ENCODE measurements at regions not wholly inside any gene's neighbourhood (a gene's known extent, or its start where the extent isn't known, plus 50 kb on each side); places are given as distances from the start of the nearest gene placed in this dataset.

- no peak for DNase-seq
Measured at GRCh38 chr1:216916890-216917438, 193.7 kb upstream of the ESRRG start.

DNA sequence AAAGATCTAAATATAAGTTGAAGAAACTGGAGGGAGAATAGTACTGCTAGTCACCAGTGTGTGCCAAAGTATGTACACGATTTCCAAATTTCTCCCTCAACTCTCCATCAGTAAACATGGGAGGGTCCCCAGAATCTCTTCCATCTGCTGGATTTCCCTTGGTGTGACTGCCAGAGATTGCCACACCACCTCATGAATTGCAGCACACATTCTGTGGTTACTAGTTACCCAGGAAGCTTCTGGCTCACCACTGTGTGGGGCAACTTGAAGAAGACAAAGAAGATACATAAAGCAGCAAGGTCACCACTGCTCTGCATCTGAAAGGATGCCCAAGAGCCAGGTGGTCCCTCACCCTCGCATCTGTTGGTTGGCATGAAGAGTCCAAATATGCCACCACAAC is 191.7 kb upstream of the ESRRG start:
- DNase-seq, result no peak

GRCh38 chr1:216913976-216914375 is 190.7 kb upstream of the ESRRG start:
- DNase-seq, result no peak

DNA sequence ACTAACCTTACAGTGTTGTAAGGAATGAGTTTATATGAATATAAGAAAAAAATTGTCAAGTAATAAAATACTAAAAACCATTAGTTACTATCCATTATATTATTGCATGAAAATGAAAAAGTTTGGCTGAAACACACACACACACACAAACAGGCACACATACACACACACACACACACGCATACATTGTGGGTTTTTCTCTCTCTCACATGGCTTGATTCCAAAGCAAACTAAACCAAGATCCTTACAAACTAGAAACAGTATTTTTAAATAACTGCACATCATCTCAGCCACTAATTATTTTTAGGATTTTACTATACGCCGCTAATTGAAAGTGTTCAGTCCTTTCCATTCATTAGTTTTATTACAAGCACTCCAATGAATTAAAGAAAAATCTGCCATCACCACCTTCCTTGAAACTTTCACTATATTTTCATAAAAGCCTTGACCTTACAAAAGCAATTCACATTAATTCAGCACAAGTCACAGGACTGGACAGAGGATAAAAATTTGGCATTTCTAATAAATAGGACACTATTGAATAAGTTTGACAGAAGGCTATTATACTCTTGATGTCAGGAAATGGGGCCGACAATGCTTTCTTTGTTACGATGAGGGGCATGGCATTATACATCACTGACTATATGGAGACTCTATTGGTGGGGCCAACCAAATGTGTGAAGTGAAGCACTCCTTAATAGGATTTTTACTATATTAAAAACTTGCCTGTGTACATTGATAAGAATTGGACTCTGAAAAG is 187.0 kb upstream of the ESRRG start:
- DNase-seq, result no peak

DNA sequence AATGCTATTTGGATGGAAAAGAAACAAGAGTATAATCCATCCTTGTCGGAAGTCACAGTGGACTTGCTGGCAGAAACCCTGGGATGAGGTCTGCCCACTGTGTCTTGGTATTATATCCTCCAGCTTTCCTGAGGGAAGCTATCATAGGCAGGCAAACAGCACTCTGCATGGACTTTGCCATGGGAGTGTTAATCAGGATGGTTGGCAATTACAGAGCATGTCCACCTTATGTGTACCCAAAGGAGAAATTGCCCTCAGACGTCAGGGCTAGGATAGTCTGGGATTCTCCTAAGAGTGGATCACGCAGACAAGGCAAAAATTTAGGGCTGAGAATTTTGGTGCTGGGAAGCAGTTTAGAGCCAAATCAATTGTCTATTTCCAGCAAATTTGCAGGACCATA is 184.9 kb upstream of the ESRRG start:
- no peak for DNase-seq

DNA sequence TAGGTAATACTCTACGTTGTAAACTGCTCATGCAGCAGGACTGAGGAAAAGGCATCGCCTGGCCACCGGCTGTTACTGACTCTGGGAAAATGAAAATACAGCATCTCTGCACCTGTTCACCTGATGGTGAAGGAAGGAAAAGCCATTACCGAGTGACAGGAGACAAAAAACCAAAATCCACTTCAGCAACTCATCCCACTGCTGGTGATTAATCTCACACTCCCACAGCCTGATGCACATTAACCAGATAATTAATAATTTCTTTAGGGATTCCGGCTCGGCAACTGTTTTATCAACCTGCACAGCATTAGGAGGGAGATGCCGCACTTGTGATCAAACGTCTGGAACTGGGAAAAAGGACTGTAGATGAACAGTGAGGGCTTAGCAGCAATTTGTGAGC is 183.9 kb upstream of the ESRRG start:
- no peak for DNase-seq

DNA sequence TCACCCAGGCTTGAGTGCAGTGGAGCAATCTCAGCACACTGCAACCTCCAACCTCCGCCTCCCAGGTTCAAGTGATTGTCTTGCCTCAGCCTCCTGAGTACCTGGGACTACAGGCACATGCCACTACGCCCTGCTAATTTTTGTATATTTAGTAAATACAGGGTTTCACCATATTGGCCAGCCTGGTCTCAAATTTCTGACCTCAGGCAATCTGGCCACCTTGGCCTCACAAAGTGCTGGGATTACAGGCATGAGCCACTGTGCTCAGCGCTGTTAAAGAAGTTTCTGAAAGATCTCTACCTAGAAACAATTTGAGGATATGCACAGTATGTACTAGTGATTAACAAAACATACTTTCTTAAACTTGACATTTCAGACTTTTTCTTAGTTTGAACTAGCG is 182.6 kb upstream of the ESRRG start:
- DNase-seq, result no peak

DNA sequence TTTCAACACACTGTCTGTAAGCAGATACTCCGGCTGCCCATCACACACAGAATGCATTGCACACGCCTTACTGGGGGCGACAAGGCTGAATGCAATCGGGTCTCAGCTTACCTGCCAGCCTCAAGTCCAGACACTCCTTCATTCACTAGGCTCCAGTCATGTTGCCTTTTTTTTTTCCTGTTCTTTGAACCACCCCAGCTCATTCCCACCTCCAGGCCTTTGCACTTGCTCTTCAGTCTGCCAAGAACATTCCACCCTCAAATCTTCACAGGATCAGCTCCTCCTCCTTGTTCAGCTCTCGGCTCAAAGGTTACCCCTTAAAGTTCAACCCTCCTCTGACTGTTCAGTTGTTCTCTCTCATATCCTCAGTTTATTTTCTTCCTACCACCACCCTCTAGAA is 181.9 kb upstream of the ESRRG start:
- no peak for DNase-seq

GRCh38 chr1:216904471-216904870 is 181.2 kb upstream of the ESRRG start:
- DNase-seq, result no peak

DNA sequence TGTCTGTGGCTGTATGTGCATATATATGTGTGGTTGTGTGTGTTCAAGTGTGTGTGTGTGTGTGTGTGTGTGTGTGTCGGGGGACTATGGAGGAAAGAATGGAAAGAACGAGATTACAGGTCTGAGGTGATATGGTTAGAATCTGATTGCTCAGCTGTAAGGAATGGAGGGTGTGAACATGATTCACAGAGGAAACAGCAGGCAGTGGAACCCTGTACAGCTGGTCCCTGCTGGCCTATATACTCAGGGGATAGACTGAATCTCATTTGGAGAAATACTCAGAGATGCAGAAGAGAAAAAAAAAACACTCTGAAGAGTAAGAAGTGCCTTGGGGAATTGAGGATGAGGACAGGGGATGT is 180.1 kb upstream of the ESRRG start:
- DNase-seq, result no peak

- no peak for DNase-seq
Measured at GRCh38 chr1:216902669-216903381, 179.6 kb upstream of the ESRRG start.

DNA sequence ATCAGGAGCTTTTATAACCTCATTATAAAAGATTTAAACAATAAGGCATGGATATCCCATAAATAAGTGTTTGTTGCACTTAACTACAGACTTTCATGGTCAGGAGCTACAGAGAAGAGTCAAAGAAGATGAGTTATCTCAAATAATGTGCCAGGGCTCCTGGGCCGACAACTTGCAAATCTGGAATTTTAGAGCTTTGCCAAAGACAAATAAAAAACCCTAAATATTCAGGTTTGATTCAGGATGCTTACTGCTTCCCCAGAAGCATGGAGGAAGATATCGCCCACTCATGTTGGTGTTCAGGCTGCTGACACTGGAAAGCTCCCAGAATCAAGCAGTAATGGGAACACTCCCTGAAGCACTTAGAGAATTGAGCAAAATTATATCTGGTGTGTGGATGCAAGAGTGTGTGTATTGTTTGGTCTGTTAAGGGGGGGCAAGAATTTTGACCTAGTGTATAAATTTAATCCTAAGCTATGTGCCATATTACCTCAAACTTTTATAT is 176.9 kb upstream of the ESRRG start:
- no peak for DNase-seq

GRCh38 chr1:216898801-216899200 is 175.6 kb upstream of the ESRRG start:
- DNase-seq, result no peak

- DNase-seq, result no peak
Measured at GRCh38 chr1:216896146-216896545, 172.9 kb upstream of the ESRRG start.

GRCh38 chr1:216894494-216894893 is 171.3 kb upstream of the ESRRG start:
- no peak for DNase-seq

DNA sequence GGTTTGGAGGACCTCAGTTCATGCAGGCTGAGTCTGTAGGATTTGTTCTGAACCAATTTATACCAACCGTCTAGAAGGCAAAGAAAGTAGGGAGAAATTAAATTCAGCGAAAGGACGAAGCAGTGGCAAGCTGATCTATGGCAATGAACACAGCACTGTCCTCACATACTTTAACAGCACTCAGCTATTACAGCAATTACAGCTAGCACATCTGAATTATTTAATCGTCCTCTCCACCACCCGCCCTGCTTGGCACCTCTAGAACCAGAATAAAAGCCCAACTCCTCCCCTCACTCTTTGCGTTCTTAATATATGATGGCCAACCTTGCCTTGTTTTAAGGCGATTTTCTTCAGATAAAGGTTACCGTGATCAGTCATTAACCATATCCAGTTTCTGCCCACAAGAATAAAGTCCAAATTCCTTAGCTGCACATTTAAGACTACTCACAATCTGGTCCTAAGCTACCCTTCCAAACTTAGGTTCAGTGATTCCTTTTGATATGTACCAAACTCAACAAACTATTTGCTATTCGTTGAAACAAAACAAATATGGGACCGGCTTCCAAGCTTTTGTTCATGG is 169.4 kb upstream of the ESRRG start:
- no peak for DNase-seq

DNA sequence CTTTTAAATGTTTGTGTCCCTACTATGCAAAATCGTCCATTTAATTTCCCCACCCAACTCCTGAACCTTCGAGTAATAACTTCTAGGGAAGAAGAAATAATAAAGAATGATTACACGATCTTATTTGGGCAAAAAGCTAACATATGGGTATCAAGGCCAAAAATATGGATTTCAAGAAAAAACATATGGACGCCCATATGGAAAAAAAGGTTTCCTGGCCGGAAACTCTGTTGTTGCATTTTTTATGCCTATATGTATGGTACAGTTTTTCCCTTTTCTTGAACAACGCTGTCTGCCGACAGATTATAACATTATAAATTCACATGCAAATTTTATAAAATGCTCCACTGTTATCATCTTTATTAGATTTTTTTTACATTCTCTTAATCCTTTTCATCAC is 167.6 kb upstream of the ESRRG start:
- no peak for DNase-seq

- DNase-seq, result no peak
Measured at GRCh38 chr1:216888731-216889130, 165.5 kb upstream of the ESRRG start.

DNA sequence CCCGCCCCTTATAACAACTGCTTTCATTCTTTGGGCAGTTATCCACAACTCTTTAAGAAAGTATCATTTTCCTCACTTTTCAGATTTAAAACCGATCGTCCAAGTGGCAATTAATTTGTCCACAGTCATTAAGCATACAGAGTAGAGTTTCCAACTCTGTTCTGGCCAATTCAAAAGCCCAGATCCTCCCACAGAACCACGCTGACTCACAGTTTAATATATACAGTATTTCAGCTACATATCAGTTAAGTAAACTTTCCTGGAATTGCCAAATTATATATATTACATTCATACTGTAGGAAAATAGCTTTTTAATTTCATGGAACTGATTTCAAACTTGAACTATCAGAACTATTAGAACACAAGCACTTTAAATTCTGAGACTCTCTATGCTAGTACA is 163.8 kb upstream of the ESRRG start:
- no peak for DNase-seq

DNA sequence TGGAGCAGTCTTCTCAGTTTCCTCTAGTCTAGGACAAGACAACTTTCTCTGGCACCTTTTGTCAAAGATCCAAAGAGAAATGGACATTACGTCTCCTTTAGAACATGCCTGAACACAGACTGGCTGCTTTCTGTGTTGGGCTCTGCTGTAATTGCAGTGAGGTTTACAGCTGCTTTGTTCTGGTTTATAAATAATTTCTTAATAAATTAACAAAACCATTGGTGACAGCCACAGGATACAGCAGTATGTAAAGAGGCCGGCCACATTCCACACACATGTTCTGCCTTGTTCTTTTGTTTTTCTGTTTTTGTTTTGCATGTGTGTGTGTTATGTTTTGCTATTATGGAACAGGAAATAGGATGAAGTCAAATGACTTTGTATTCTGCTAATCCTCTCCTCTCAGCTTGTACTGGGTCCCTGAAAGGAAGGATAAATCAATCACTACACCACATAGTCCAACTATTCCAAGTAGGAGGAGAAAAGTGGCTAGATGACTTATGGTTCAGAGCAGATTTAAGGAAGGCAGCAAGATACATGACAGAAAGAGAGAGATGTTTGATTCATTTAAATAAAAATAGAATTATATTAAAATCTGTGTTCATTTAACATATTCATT is 161.5 kb upstream of the ESRRG start:
- DNase-seq, result no peak

GRCh38 chr1:216883518-216883917 is 160.3 kb upstream of the ESRRG start:
- no peak for DNase-seq

DNA sequence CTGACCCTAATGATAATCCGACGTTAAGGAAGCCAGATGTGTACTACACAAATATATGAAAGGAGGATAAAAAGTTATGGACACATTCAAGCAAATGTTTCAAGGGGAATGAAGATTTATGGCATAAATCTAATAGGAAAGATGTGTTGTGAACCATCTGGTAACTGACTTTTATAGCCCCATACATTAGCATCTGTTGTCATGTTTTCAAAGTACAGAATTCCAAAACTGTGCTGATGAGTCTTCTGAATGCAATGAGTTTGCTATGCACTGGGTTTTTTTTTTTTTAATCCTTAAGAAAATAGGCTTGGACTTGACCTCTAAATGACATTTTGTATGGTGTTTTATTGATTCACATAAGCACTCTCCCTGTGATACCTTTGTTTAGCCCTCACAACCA is 158.5 kb upstream of the ESRRG start:
- no peak for DNase-seq

- DNase-seq, result no peak
Measured at GRCh38 chr1:216866714-216867113, 143.5 kb upstream of the ESRRG start.

Measured in left kidney (tissue), 1 donor.